ENCODE measurements at regions not wholly inside any gene's neighbourhood (a gene's known extent, or its start where the extent isn't known, plus 50 kb on each side); places are given as distances from the start of the nearest gene placed in this dataset.

DNA sequence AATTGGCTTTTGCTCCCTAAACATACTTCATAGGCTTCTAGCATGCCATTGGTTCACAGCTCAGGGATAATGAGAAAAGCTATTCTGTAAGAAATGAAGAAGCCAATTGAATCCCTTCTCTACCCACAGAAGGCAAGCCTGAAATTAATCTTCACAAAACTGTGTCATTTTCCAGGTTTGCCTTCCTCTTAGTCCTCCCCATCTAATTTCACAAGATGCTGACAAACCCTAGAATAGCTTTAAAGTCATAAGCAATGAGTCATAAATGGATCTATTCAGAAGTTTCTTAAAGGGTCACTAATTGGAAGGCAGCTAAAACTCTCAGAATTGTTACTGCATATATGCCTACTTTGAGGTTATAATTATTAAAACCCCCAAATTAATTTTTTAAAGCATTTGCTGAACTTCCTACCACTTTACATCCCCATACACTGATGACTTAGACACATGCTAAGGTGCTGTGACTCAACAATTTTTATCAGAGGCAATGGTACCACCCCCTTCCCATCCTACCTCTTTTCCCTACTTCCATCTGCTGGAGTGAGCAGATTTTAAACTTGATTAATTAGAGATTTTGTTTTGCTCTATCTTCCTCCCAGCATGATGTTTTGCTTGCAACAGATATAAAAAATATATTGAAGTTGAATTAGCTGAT, 51.3 kb upstream of the NABP1 start:
- no peak for TF ChIP-seq CTCF (conservative IDR thresholded peaks at IDR 0.05 in 1 of 2, IDR thresholded peaks at IDR 0.05 in 1 of 2; ENCODE audit: low read depth in 1 of 2, low read length in 2 of 2)
- no peak for TF ChIP-seq EZH2 (IDR thresholded peaks at IDR 0.05; ENCODE audit: low read length, missing control alignments)
